Sciatic nerve (tissue), 2 donors: ENCODE measurements at regions not wholly inside any gene's neighbourhood (a gene's known extent, or its start where the extent isn't known, plus 50 kb on each side); places are given as distances from the start of the nearest gene placed in this dataset.
"Not testable (repeated sequence)": the region's sequence is repeated elsewhere in the genome, so short reads cannot be mapped to it uniquely, and the experiment has no call there.

ENCODE experiments used
- ATAC-seq: fragments of 200-7000 bp; cut with Tn5 transposase; one replicate; pipeline ENCODE4 v1.9.1; 2020; ENCODE audit warnings: mild to moderate bottlenecking, moderate library complexity
- DNase-seq: peaks from one replicate; pipeline ENCODE4 v3.0.0-alpha.2; 2020; ENCODE audit warnings: low spot score
- intact Hi-C: fragments of 100-400 bp; cut with DNase I; formaldehyde crosslinking; loops from one replicate; pipeline ENCODE4 v1.14.2; 2022
- donor health status: DM: no; HTN: no; CAD: no.
- donor health status: DM: no; HTN: no; CAD: no.

DNA sequence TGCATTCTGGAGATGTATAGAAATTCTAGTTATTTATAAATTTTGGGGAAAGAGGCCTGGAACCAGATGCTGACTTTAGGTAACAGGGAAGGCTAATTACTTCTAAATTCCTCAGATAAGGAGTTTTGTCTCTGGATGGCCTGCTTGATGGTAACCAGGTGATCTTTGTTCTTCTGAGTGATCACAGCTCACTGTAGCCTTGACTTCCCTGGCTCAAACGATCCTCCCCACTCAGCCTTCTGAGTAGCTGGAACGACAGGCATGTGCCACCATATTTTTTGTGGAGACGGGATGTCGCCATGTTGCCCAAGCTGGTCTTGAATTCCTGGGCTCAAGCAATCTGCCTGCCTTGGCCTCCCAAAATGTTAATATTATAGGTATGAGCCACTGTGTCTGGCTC is 54.4 kb upstream of the MSH6 start:
- DNase-seq, result no peak
- no peak for ATAC-seq
- intact Hi-C loops, result no loop called here

DNA sequence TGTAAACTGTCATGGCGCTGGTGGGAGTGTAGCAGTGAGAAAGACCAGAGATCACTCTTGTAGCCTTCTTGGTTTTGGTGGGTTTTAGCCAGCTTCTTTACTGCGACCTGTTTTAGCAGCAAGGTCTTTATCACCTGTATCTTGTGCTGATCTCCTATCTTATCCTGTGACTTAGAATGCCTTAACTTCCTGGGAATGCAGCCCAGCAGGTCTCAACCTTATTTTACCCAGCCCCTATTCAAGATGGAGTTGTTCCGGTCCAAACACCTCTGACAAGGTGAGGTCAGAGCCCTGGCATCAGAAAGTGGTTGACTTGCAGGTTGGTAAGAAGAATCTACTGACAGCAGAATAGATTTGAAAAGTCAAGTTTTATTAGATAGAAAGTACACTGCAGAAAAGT is 55.0 kb upstream of the MSH6 start:
- DNase-seq (no peak), ATAC-seq (no peak)
- intact Hi-C loops, result no loop called here

DNA sequence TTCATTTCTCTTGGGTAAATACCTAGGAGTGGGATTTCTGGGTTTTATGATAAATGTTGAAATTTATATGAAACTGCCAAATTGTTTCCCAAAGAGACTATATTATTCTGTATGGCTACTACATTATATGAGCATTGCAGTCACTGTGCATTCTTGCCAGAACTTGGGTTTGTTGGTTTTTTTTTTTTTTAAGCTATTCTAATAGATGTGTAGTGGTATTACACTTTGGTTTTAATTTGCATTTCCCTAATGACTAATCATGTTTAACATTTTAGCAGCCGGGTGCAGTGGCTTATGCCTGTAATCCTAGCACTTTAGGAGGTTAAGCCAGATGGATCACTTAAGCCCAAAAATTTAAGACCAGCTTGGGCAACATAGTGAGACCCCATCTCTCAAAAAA is 56.0 kb upstream of the MSH6 start:
- intact Hi-C loops, DNase-seq, ATAC-seq: not testable (repeated sequence)

DNA sequence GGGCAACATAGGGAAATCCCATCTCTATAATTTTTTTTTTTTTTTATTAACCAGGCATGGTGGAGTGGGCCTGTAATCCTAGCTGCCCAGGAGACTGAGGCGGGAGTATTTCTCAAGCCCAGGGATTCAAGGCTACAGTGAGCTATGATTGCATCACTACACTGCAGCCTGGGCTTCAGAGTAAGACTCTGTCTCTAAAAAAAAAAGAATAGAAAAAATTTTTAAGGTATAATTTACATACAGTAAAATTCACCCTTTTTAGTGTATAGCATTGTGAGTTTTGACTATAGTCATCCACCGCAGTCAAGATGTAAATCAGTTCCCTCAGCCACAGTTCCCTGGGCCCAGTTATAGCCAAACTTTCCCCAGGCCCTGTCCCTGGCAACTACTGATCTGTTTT is 57.1 kb upstream of the MSH6 start:
- intact Hi-C loops, result no loop called here
- peak; percentile 76 for ATAC-seq
- no peak for DNase-seq

DNA sequence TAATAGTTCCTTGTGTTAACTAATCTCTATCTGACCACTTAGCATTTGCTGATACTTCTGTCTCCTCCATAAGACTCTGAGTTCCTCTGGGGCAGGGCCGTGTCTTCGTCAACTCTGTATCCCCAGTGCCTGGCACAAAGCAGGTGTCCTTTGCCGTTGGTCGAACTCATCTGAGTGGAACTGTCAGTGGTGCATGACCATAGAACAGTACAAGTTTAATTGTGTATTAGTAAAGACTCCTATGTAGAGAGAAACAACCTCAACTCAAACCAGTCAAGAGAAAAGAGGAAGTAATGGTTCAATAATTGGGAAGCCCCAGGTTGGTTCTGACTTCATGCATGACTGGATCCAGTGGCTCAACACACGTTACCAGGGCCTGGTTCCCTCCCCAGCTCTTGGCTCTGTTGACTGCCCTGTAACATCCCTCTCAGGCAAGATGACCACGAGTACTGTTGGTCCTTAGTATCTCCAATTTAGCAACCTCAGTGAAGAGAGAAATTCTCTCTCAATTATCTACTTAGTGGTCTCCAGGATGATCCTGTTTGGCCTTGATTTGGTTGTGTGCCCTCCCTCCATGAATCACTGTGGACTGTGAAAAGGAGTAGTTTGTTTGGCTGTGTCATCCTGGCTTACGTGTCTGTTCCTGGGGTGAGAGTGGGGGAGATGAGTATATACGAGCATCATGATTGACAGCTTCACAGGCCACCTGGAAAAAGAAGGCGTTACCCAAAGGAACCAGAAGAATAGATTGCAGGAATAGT is 58.5 kb upstream of the MSH6 start:
- ATAC-seq, result no peak
- intact Hi-C loops, result no loop called here

DNA sequence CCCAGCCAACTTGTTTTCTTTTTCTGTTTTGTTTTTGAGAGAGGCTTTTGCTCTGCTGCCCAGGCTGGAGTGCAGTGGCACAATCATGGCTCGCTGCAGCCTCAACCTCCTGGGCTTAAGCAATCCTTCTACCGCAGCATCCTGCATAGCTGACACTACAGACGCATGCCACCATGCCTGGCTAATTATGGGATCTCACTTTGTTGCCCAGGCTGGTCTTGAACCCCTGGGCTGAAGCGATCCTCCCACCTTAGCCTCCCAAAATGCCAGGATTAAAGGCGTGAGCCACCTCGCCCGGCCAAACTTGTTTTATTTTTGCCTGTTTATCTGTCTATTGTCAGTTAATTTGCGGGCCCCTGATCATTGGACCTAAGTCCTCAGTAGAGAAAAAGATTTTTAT is 61.6 kb upstream of the MSH6 start:
- intact Hi-C loops, result no loop called here
- DNase-seq, result no peak

More for the DNA sequence above, 58.5 kb upstream of the MSH6 start:
- DNase-seq, result no peak

DNA sequence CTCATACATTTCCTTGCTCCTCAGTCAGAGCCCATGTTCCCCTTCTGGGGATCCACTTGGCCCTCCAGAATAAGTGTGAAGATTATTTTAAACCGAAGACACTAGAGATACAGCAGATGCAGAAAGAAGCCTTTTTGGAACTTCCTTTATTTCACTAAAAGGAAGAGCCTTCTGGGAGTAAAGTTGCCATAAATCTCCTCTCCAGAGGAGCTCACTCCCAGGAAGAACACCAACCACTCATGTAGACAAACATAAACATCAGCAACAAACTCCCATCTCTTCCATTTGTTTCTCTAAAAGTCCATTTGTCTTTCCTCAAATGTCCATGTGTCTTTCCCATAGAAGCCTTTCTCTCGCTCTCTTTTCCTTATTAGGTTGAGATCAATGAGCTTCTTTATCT is 62.4 kb upstream of the MSH6 start:
- ATAC-seq (no peak), DNase-seq (no peak)
- intact Hi-C loops, result no loop called here

More for the DNA sequence above, 61.6 kb upstream of the MSH6 start:
- no peak for ATAC-seq

DNA sequence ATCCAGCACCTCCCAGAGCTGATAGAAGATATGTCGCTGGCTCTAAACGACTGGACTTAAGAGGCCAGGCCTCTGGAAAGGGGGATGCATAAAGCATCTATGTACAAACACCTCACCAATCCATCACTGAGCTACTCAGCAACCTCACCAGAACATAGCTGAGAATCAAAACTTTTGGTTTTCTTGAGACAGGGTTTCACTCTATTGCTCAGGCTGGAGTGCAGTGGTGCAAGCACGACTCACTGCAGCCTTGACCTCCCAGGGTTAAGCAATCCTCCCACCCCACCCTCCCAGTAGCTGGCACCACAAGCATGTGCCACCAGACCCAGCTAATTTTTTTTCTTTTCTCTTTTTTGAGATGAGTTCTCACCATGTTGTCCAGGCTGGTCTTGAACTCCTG is 62.9 kb upstream of the MSH6 start:
- intact Hi-C loops, result no loop called here
- DNase-seq (no peak), ATAC-seq (no peak)

DNA sequence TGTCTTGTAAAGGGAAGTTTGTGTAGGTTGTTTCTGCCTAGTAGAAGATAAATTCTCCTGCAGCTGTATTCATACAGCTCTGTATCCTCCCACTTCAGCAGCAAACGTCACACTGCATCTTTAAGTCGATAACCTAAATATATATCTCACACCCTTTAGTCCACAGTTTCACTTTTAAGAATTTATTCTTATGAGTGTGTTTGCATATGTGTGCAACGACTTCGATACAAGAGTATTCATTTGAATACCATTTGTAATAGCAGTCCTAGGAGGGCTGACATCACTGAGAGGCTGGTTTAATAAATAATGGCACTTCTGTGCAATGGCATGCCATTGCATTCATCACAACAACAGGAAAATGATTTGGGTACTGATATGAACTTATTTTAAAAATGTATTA is 63.8 kb upstream of the MSH6 start:
- intact Hi-C loops, result no loop called here
- no peak for ATAC-seq
- no peak for DNase-seq

DNA sequence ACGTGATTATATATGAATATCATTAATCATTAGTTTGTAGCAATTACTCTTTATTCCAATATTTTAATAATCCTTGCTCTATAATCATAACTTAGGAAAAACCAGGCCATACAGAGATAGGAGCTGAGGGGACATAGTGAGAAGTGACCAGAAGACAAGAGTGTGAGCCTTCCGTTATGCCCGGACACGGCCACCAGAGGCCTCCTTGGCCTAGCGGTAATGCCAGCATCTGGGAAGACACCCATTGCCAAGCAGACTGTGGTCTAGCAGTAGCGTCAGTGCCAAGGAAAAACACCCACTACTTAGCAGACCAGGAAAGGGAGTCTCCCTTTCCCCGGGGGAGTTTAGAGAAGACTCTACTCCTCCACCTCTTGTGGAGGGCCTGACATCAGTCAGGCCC is 66.6 kb upstream of the MSH6 start:
- DNase-seq, ATAC-seq, intact Hi-C loops: not testable (repeated sequence)

DNA sequence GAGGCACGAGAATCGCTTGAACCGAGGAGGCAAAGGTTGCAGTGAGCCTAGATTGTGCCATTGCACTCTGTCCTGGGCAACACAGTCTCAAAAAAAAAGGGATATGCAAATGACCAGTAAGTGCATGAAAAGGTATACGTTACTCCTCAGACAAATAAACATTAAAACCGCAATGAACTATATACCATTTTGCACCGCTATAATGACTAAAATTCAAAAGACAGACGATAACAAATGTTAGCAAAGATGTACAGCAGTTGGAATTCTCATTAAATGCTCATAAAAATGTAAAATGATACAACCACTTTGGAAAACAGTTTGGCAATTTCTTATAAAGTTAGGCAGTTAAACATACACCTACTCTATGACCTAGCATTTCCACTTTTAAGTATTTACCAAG is 67.4 kb upstream of the MSH6 start:
- intact Hi-C loops, result no loop called here
- ATAC-seq, result no peak
- DNase-seq, result no peak

DNA sequence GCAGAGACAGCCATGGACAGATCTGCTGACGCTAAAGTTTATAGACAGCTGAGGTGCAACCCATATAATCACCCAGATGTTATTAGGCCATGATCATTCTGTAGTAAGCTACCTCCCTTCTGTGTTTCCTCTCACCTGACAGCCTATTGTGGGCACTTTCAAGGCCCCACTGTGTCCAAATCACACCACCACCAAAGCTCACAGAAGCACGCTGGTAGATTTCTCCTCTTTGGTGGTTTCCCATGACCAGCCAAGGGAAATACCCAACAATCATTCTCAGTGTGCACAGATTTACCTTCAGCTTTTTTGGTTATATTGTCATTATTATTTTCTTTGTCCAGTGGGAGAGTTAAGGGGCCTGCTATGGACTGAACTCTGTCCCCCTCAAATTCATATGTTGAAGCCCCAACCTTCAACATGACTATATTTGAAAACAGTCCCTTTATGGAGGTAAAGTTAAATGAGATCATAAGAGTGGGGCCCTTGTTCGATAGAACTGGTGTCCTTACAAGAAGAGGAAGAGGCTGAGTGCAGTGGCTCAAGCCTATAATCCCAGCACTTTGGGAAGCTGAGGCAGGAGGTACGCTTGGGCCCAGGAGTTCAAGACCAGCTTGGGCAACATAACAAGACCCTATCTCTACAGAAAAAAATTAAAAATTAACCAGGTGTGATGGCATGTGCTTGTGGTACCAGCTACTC is 74.0 kb upstream of the MSH6 start:
- ATAC-seq, result no peak
- intact Hi-C loops, result no loop called here
- no peak for DNase-seq

DNA sequence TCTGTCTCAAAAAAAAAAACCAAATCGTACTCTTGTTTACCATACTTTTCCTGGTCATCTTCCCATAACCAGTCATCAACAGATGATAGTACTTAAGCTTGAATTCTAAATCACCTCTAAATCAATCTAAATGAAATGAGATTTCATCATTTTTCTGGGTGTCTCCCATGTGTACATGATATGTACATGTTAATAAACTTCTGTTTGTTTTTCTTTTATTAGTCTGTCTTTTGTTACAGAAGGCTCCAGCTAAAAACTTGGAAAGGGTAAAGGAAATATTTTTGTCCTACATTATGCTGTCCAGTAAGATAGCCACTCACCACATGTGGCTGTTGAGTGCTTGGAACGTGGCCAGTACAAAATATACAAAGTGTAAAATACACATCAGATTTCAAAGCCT is 78.7 kb upstream of the MSH6 start:
- intact Hi-C loops, result no loop called here

DNA sequence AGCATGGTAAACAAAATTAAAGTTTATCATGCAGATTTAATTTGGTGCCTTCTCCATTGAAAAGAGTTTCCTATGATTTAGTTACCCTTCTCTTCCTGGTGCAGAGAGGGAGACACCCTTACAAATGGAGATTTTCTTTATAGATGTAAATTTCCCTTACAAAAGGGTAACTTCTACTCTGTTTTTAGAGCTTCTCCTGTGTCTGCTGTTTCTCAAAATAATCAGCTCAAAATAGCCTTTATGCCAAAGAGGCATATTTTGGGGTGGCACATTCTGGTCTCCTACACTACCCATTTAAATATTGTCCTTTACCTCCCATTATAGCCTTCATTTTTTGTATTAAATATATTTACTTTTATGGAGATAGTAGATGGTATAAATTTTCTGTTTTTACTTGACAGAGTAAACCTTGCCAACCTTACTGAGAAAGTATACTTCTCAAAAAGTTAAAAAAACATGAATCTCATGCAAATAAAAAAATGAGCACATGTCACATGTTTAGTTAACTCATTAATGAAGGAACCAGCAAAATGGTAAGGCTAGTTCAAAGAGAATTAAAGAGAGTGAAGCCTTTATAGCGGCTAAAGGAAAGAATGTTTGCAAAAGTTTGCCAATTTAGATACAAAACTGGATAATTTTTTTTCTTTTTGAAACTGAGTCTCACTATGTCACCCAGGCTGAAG is 83.3 kb upstream of the MSH6 start:
- DNase-seq, result no peak
- no peak for ATAC-seq
- intact Hi-C loops, result no loop called here

More for the DNA sequence above, 78.7 kb upstream of the MSH6 start:
- ATAC-seq (no peak), DNase-seq (no peak)

DNA sequence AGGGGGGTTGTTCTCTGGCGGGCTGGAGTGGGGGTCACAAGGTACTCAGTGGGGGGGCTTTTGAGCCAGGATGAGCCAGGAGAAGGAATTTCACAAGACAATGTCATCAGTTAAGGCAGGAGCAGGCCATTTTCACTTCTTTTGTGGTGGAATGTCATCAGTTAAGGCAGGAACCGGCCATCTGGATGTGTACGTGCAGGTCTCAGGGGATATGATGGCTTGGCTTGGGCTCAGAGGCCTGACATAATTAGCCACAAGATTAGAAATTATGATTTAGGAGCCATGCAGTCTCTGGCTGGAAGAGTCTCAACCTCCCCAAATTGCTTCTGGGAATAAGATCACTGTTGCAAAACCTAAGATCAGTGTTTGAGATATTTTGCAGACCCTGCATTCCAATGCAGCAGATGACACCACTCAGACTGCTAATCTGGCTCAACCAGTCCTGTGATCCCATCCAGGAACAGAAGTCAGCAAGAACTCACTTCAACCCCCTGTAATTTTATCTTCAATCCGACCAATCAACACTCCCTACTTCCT is 84.4 kb upstream of the MSH6 start:
- DNase-seq, ATAC-seq, intact Hi-C loops: not testable (repeated sequence)

DNA sequence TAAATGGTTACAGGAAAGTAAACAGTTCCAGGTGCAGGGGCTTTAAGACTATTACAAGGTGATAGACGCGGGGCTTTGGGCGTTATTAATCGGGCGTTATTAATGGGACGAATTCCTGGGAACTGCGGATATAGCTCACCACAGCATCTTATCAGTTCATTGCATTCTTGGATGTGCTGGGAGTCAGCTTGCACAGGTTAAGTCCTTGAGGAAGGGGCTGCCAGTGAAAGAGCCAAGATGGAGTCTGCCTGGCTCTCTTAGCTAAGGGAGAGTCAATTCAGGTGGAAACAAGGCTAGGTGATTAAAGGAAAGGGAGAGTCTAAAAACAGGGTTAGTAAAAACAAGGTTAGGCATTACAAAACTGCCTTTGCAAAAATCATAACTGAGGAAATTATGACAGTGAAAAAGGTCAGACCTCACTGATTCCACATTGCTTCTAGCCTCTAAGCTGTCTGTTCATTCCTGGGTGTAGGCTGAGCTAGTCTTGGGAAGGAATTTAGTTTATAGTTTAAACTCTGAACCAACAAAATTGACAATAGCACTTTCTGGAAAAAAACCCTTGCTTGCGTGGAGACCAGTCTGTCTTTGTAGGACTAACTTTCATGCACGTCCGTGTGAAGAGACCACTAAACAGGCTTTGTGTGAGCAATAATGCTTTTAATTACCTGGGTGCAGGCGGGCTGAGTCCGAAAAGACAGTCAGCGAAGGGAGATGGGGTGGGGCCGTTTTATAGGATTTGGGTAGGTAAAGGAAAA is 85.1 kb upstream of the MSH6 start:
- DNase-seq, intact Hi-C loops, ATAC-seq: not testable (repeated sequence)

DNA sequence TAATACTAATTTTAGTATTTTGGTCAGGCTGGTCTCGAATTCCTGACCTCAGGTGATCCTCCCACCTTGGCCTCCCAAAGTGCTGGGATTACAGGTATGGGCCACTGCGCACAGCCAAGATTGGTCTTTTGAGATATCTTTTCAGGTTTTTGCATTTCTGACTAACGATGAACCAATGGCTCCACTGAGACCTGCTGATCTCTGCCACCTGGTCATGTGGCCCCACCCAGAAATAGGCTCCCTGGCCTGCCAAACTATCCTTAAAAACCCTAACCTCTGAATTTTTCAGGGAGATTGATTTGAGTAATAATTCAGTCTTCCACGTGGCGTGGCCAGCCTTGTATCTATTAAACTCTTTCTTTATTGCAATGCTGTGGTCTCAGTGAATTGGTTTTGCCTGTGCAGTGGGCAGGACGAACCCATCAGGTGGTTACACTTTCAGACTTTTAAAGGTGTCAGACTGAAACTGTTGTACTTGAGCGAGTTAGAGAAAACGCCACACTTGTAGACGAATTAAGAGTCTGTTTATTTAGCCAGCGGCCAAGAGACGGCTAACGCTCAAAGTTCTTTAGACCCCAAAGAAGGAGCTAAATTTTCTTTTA is 85.8 kb upstream of the MSH6 start:
- ATAC-seq, result no peak
- intact Hi-C loops, result no loop called here
- DNase-seq, result no peak

DNA sequence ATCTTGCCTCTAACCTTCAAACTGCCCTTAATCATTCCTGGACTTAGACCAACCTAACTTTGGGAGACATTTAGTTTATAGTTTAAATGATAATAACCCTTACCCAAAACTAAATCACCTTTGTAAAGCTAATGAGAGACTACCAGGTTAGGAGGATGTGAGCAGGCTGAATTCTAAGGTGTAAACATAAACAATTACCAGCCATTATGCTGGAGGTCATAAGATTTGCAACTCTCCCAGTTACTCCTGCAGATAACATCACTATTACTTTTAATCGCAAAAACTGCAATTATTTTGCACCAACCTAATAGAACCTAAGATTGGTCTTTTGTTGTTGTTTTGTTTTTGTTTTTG is 86.5 kb upstream of the MSH6 start:
- ATAC-seq (no peak), DNase-seq (no peak)
- intact Hi-C loops, result no loop called here
